H1 (cell line): ENCODE measurements at regions not wholly inside any gene's neighbourhood (a gene's known extent, or its start where the extent isn't known, plus 50 kb on each side); places are given as distances from the start of the nearest gene placed in this dataset.

Source experiments
- CTCF ChIA-PET: fragments of 300-600 bp; sonication (Branson Sonifier 250); formaldehyde crosslinking; loops from one replicate; lab custom pipeline; 2021; ENCODE audit not compliant: partially characterized antibody; lab: Charles Lee
- POLR2A ChIA-PET: fragments of 300-600 bp; sonication (Branson Sonifier 250); formaldehyde crosslinking; loops from one replicate; lab custom pipeline; 2021; ENCODE audit warnings: inconsistent platforms; ENCODE audit not compliant: partially characterized antibody; lab: Charles Lee
- DNase-seq, 2 experiments: peaks; one replicate each; pipeline versions ENCODE4 v3.0.0 to v3.0.0-alpha.2; 2010 to 2022; ENCODE audit warnings: low spot score in 2 of 2, low read depth in 1 of 2, mixed read lengths in 1 of 2
- FAIRE-seq: peaks from 2 replicates; lab custom pipeline; 2011; peaks lifted over from hg19 to GRCh38; lab: Jason Lieb, UNC
- H2AFZ ChIP-seq: 2 replicates; pipeline ENCODE4 v1.8.1; 2012; ENCODE audit warnings: low read length, inconsistent platforms
- H2AK5ac ChIP-seq: 2 replicates; pipeline ENCODE4 v1.6.1; 2013; ENCODE audit warnings: low read depth, low read length
- H2BK120ac ChIP-seq: replicated peaks from 2 replicates; pipeline ENCODE3; 2013; ENCODE audit warnings: low read depth, low read length, inconsistent platforms
- H2BK12ac ChIP-seq: 2 replicates; pipeline ENCODE4 v1.6.1; 2013; ENCODE audit warnings: low read depth, low read length
- H2BK15ac ChIP-seq: 2 replicates; pipeline ENCODE4 v1.6.1; 2013; ENCODE audit warnings: low read length
- H2BK20ac ChIP-seq: 2 replicates; pipeline ENCODE4 v1.6.1; 2013; ENCODE audit warnings: low read length
- H2BK5ac ChIP-seq: 2 replicates; pipeline ENCODE4 v1.6.1; 2013; ENCODE audit warnings: low read depth, low read length
- H3K14ac ChIP-seq: 2 replicates; pipeline ENCODE4 v1.6.1; 2013; ENCODE audit warnings: inconsistent platforms; ENCODE audit not compliant: insufficient read length
- H3K18ac ChIP-seq: 2 replicates; pipeline ENCODE4 v1.6.1; 2013; ENCODE audit warnings: low read length; ENCODE audit errors: extremely low read depth
- H3K23ac ChIP-seq: 2 replicates; pipeline ENCODE4 v1.6.1; 2013; ENCODE audit warnings: inconsistent platforms; ENCODE audit not compliant: insufficient read length
- H3K23me2 ChIP-seq: 2 replicates; pipeline ENCODE4 v1.6.1; 2013; ENCODE audit warnings: low read depth, low read length
- H3K27ac ChIP-seq: 2 replicates; pipeline ENCODE4 v1.6.1; 2011; ENCODE audit warnings: low read depth, low read length, inconsistent platforms
- H3K27me3 ChIP-seq, 4 experiments: replicated peaks in 1 of 4; 1 replicate in 1 of 4; 2 replicates in 3 of 4; pipeline versions ENCODE4 v1.6.1 to v1.8.1; 2011 to 2013; ENCODE audit warnings: low read length in 3 of 4, mild to moderate bottlenecking in 3 of 4, inconsistent platforms in 2 of 4, mixed read lengths in 2 of 4, moderate library complexity in 1 of 4; ENCODE audit not compliant: control insufficient read depth in 3 of 4, insufficient read depth in 3 of 4; ENCODE audit errors: extremely low read depth in 1 of 4
- H3K36me3 ChIP-seq, 4 experiments: 2 replicates each; pipeline versions ENCODE4 v1.6.1 to v1.8.1; 2011 to 2013; ENCODE audit warnings: mild to moderate bottlenecking in 4 of 4, low read length in 3 of 4, moderate library complexity in 2 of 4, control low read depth in 1 of 4, inconsistent platforms in 1 of 4; ENCODE audit not compliant: insufficient read depth in 4 of 4, control insufficient read depth in 2 of 4
- H3K4ac ChIP-seq: replicated peaks from 2 replicates; pipeline ENCODE3; 2013; ENCODE audit warnings: low read length, low read depth, mixed read lengths, inconsistent platforms; ENCODE audit not compliant: insufficient read length
- H3K4me1 ChIP-seq, 4 experiments: replicated peaks in 1 of 4; 1 replicate in 1 of 4; 2 replicates in 3 of 4; pipeline versions ENCODE4 v1.6.1 to v1.8.1; 2011 to 2013; ENCODE audit warnings: low read length in 3 of 4, inconsistent platforms in 2 of 4, mixed read lengths in 1 of 4; ENCODE audit not compliant: insufficient read depth in 4 of 4, control insufficient read depth in 3 of 4
- H3K4me2 ChIP-seq, 2 experiments: 2 replicates each; pipeline versions ENCODE4 v1.6.1 to v1.8.1; 2011 to 2013; ENCODE audit warnings: low read depth in 2 of 2, low read length in 2 of 2, control low read depth in 1 of 2, inconsistent platforms in 1 of 2, mild to moderate bottlenecking in 1 of 2; ENCODE audit not compliant: insufficient read depth in 1 of 2
- H3K4me3 ChIP-seq, 4 experiments: fragments of 200-600, 300-600 bp in 1 of 4; sonication (generic), shearing (Covaris generic), sonication (Bioruptor Twin) in 1 of 4; 2 replicates each; pipeline versions ENCODE4 v1.5.1 to v1.8.1; 2011 to 2016; ENCODE audit warnings: low read length in 4 of 4, low read depth in 3 of 4, control low read depth in 2 of 4, inconsistent platforms in 2 of 4, mild to moderate bottlenecking in 2 of 4, mixed read lengths in 1 of 4, moderate library complexity in 1 of 4; ENCODE audit not compliant: insufficient read depth in 2 of 4; ENCODE audit errors: extremely low read depth in 1 of 4
- H3K56ac ChIP-seq: replicated peaks from 2 replicates; pipeline ENCODE3; 2013; ENCODE audit warnings: low read depth, mild to moderate bottlenecking, mixed read lengths, low read length, inconsistent platforms; ENCODE audit not compliant: insufficient read length
- H3K79me1 ChIP-seq: 2 replicates; pipeline ENCODE4 v1.6.1; 2013; ENCODE audit warnings: low read depth, low read length, control low read depth
- H3K79me2 ChIP-seq, 2 experiments: 2 replicates each; pipeline versions ENCODE4 v1.6.1 to v1.8.1; 2012 to 2013; ENCODE audit warnings: low read length in 2 of 2, mild to moderate bottlenecking in 2 of 2, inconsistent platforms in 1 of 2; ENCODE audit not compliant: insufficient read depth in 2 of 2, control insufficient read depth in 1 of 2
- H3K9ac ChIP-seq, 4 experiments: replicated peaks in 1 of 4; 1 replicate in 1 of 4; 2 replicates in 3 of 4; pipeline versions ENCODE4 v1.6.1 to v1.8.1; 2011 to 2013; ENCODE audit warnings: low read depth in 3 of 4, low read length in 3 of 4, control low read depth in 2 of 4, mild to moderate bottlenecking in 2 of 4, moderate library complexity in 2 of 4, inconsistent platforms in 1 of 4; ENCODE audit errors: extremely low read depth in 1 of 4
- H3K9me3 ChIP-seq, 2 experiments: 2 replicates each; pipeline versions ENCODE4 v1.6.1 to v1.8.1; 2012 to 2013; ENCODE audit warnings: mild to moderate bottlenecking in 2 of 2, moderate library complexity in 2 of 2, control low read depth in 1 of 2, inconsistent platforms in 1 of 2, low read depth in 1 of 2, low read length in 1 of 2, mixed read lengths in 1 of 2; ENCODE audit not compliant: insufficient read depth in 2 of 2
- H4K20me1 ChIP-seq, 2 experiments: replicated peaks in 1 of 2; 2 replicates each; pipeline versions ENCODE3 to v1.8.1; 2011 to 2013; ENCODE audit warnings: inconsistent platforms in 2 of 2, low read length in 2 of 2, mild to moderate bottlenecking in 1 of 2; ENCODE audit not compliant: insufficient read depth in 2 of 2, control insufficient read depth in 1 of 2
- H4K5ac ChIP-seq: 2 replicates; pipeline ENCODE4 v1.6.1; 2013; ENCODE audit warnings: low read length, low read depth, mixed read lengths, inconsistent platforms; ENCODE audit not compliant: insufficient read length
- H4K8ac ChIP-seq: 2 replicates; pipeline ENCODE4 v1.8.0; 2013; ENCODE audit warnings: mild to moderate bottlenecking, moderate library complexity, low read length, inconsistent platforms; ENCODE audit not compliant: insufficient read depth; ENCODE audit errors: extremely low read depth
- H4K91ac ChIP-seq: replicated peaks from 2 replicates; pipeline ENCODE3; 2013; ENCODE audit warnings: low read length, mixed read lengths, inconsistent platforms; ENCODE audit not compliant: insufficient read length
- CHD2 ChIP-seq: IDR thresholded peaks from 2 replicates; pipeline ENCODE4 v1.6.1; 2012; ENCODE audit warnings: low read length, improper control_type of control experiment
- CREB1 ChIP-seq: IDR thresholded peaks from 2 replicates; pipeline ENCODE4 v1.6.1; 2012; ENCODE audit warnings: inconsistent platforms
- EZH2 ChIP-seq: fragments of 200-600 bp; sonication (generic); IDR thresholded peaks from 2 replicates; pipeline ENCODE4 v1.7.1; 2012; ENCODE audit warnings: low read depth, mild to moderate bottlenecking, moderate library complexity, low read length, inconsistent platforms; ENCODE audit not compliant: severe bottlenecking
- KDM4A ChIP-seq: IDR thresholded peaks from one replicate; pipeline ENCODE4 v1.7.1; 2012; ENCODE audit warnings: low read depth, mild to moderate bottlenecking, moderate library complexity, low read length, inconsistent platforms; ENCODE audit not compliant: severe bottlenecking
- NANOG ChIP-seq: IDR thresholded peaks from 2 replicates; pipeline ENCODE4 v1.6.1; 2011; ENCODE audit warnings: low read length, low read depth, mild to moderate bottlenecking, inconsistent platforms; ENCODE audit not compliant: insufficient read depth, poor library complexity, severe bottlenecking
- POU5F1 ChIP-seq: IDR thresholded peaks from 2 replicates; pipeline ENCODE4 v1.6.1; 2011; ENCODE audit warnings: low read depth, mild to moderate bottlenecking, low read length, moderate library complexity
- RAD21 ChIP-seq, 2 experiments: IDR thresholded peaks in 1 of 2; conservative IDR thresholded peaks in 1 of 2; 2 replicates each; pipeline ENCODE4 v1.6.1; 2011; ENCODE audit warnings: low read depth in 2 of 2, low read length in 2 of 2, improper control_type of control experiment in 1 of 2, inconsistent platforms in 1 of 2, mild to moderate bottlenecking in 1 of 2, moderate library complexity in 1 of 2
- RNF2 ChIP-seq: fragments of 200-900, 300-1000 bp; sonication (generic); IDR thresholded peaks from 2 replicates; pipeline ENCODE4 v1.7.1; 2016; ENCODE audit warnings: borderline replicate concordance, low read depth, mild to moderate bottlenecking, antibody characterized with exemption, low read length; ENCODE audit not compliant: poor library complexity, severe bottlenecking; ENCODE audit errors: missing control alignments
- SP1 ChIP-seq: IDR thresholded peaks from 2 replicates; pipeline ENCODE4 v1.6.1; 2011; ENCODE audit warnings: low read depth, low read length
- TBP ChIP-seq: IDR thresholded peaks from 2 replicates; pipeline ENCODE4 v1.6.1; 2011; ENCODE audit warnings: low read depth, low read length, improper control_type of control experiment
- YY1 ChIP-seq: IDR thresholded peaks from 2 replicates; pipeline ENCODE4 v1.6.1; 2011; ENCODE audit warnings: low read depth, mild to moderate bottlenecking, low read length
- WGBS, 2 experiments: shearing (Covaris generic) in 1 of 2; methylation state at CpG; one replicate each; pipeline versions ENCODE4 v1.1.6 to v1.1.7; 2013 to 2015; ENCODE audit warnings: low lambda C conversion rate in 2 of 2, mixed read lengths in 2 of 2, inconsistent platforms in 1 of 2, low coverage in 1 of 2, missing lambda C conversion rate in 1 of 2; ENCODE audit not compliant: insufficient replicate concordance in 2 of 2, insufficient coverage in 1 of 2, insufficient read length in 1 of 2; ENCODE audit errors: extremely low coverage in 1 of 2, missing lambda C conversion rate in 1 of 2; 5-methylcytosine and 5-hydroxymethylcytosine counted together
- TF ChIP-seq, protein P1 (sequence below), 3 experiments: IDR thresholded peaks; 1 replicate in 2 of 3; 2 replicates in 1 of 3; pipeline versions ENCODE4 v1.5.1 to v1.6.1; 2011; ENCODE audit warnings: low read length in 3 of 3, mild to moderate bottlenecking in 3 of 3, inconsistent platforms in 2 of 3, low read depth in 1 of 3, moderate library complexity in 1 of 3; ENCODE audit not compliant: insufficient read depth in 1 of 3; ENCODE audit errors: control extremely low read depth in 1 of 3

GRCh38 chr5:147063943-147064342 lies 170.9 kb upstream of the STK32A start:
- Histone ChIP-seq H3K9me3 (no peaks in the 10 kb centered on the region), H3K14ac (no peak overlapping the region), H4K91ac (no peak overlapping the region), H2BK20ac (no peak overlapping the region), H3K9ac (no peak overlapping the region), H3K4me1 (no peaks in the 10 kb centered on the region), H4K5ac (no peak overlapping the region), H2BK15ac (no peak overlapping the region), H3K18ac (no peak overlapping the region), H2BK5ac (no peak overlapping the region), H3K79me2 (no peaks in the 10 kb centered on the region), H3K4ac (no peak overlapping the region), H4K20me1 (no peaks in the 10 kb centered on the region), H2AFZ (no peak overlapping the region), H3K27ac (no peak overlapping the region), H3K36me3 (no peaks in the 10 kb centered on the region), H3K56ac (no peak overlapping the region), H3K23me2 (no peaks in the 10 kb centered on the region), H3K27me3 (no peaks in the 10 kb centered on the region; a peak in 1 of 7 replicates), H2BK12ac (no peak overlapping the region), H3K79me1 (no peaks in the 10 kb centered on the region), H3K23ac (no peak overlapping the region), H2AK5ac (no peak overlapping the region), H4K8ac (no peak overlapping the region), H3K4me2 (no peak overlapping the region), H2BK120ac (no peak overlapping the region), H3K4me3 (no peak overlapping the region)
- WGBS, 2 experiments: 84% methylated on average over 2 of the region's 2 CpGs; no CpG with 5 or more reads in 1 of the 2 experiments
- no peak for DNase-seq
- no peak for FAIRE-seq
- POLR2A ChIA-PET: no interaction called here
- CTCF ChIA-PET: no interaction called here
- TF ChIP-seq RNF2 (no peak), KDM4A (no peak), RAD21 (IDR thresholded peaks at IDR 0.05 in 1 of 2, conservative IDR thresholded peaks at IDR 0.05 in 1 of 2; ENCODE audit: low read depth in 2 of 2, low read length in 2 of 2) (no peak), EZH2 (no peak), SP1 (no peak), CHD2 (no peak), NANOG (no peak), TBP (no peak), YY1 (no peak), CREB1 (no peak), POU5F1 (no peak)
- TF ChIP-seq, protein P1, sequence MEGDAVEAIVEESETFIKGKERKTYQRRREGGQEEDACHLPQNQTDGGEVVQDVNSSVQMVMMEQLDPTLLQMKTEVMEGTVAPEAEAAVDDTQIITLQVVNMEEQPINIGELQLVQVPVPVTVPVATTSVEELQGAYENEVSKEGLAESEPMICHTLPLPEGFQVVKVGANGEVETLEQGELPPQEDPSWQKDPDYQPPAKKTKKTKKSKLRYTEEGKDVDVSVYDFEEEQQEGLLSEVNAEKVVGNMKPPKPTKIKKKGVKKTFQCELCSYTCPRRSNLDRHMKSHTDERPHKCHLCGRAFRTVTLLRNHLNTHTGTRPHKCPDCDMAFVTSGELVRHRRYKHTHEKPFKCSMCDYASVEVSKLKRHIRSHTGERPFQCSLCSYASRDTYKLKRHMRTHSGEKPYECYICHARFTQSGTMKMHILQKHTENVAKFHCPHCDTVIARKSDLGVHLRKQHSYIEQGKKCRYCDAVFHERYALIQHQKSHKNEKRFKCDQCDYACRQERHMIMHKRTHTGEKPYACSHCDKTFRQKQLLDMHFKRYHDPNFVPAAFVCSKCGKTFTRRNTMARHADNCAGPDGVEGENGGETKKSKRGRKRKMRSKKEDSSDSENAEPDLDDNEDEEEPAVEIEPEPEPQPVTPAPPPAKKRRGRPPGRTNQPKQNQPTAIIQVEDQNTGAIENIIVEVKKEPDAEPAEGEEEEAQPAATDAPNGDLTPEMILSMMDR (IDR thresholded peaks at IDR 0.05; ENCODE audit: control extremely low read depth in 1 of 3, insufficient read depth in 1 of 3, low read depth in 1 of 3, low read length in 3 of 3): no peak
